ENCODE measurements at regions not wholly inside any gene's neighbourhood (a gene's known extent, or its start where the extent isn't known, plus 50 kb on each side); places are given as distances from the start of the nearest gene placed in this dataset.

DNA sequence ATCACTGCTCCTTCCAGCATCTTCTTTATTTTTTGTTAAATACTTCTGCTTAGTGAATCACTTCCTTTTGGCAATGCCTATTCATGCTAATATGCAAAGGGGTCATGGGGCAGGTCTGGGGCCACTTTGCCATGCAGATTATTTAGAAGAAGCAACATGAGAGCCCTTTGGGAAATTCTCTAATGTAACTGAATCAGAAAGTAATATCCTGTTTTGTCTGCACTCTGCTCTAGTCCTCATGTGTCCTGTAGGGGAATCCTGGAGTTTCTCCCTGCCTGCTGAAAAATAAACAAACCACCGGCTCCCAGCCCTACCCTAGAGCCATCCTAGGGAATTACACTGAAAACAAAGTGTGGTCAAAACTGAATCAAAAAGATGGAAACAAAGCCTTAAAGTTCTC lies 176.5 kb upstream of the POU2AF2 start:
- no peaks in the 10 kb centered on the region for H3K4me1 ChIP-seq (ENCODE audit: insufficient read depth, low read length)
- Mint-ChIP-seq H3K36me3 (ENCODE audit: insufficient read depth in 1 of 3, low read depth in 3 of 3) (peaks cover 0 to 10% (median 6%) of the 10 kb centered on the region in 3 experiments; a peak in 3 of 7 replicates), H3K9me3 (peaks cover 11 to 15% of the 10 kb centered on the region in 2 experiments)

More for the DNA sequence above, 176.5 kb upstream of the POU2AF2 start:
- Histone ChIP-seq H4K91ac (ENCODE audit: insufficient read length, low read depth, low read length) (no peak overlapping the region), H2BK20ac (ENCODE audit: low read depth, low read length, poor library complexity, severe bottlenecking) (no peak overlapping the region), H3K79me2 (ENCODE audit: insufficient read depth, low read length) (no peaks in the 10 kb centered on the region; the same call in 1 of the 2 replicates), H3K27ac (ENCODE audit: insufficient read length, low read depth, low read length) (no peak overlapping the region), H3K56ac (ENCODE audit: insufficient read length, low read depth, low read length) (no peak overlapping the region), H2BK12ac (ENCODE audit: insufficient read length, low read depth, low read length) (no peak overlapping the region), H3K23me2 (ENCODE audit: insufficient read length, low read depth, low read length, poor library complexity, severe bottlenecking) (no peaks in the 10 kb centered on the region), H2BK15ac (ENCODE audit: low read depth, low read length) (no peak overlapping the region), H4K5ac (ENCODE audit: insufficient read length, low read depth, low read length) (no peak overlapping the region), H2AK5ac (ENCODE audit: insufficient read length, low read length) (no peak overlapping the region), H3K18ac (ENCODE audit: insufficient read length, low read depth, low read length) (no peak overlapping the region), H2BK5ac (ENCODE audit: insufficient read length, low read length) (no peak overlapping the region), H2BK120ac (ENCODE audit: low read depth, low read length, poor library complexity, severe bottlenecking) (no peak overlapping the region), H3K27me3 (ENCODE audit: insufficient read depth, low read length) (no peaks in the 10 kb centered on the region), H4K8ac (replicated peaks; ENCODE audit: insufficient read length, low read depth, low read length) (no peak overlapping the region), H3K9ac (ENCODE audit: extremely low read depth, insufficient read length, low read length) (no peak overlapping the region), H3K14ac (ENCODE audit: insufficient read depth, low read length) (no peak overlapping the region), H3K23ac (ENCODE audit: insufficient read length, low read depth, low read length) (no peak overlapping the region), H2AFZ (ENCODE audit: low read length) (no peak overlapping the region), H3K79me1 (ENCODE audit: insufficient read depth, low read depth, low read length, poor library complexity, severe bottlenecking) (no peaks in the 10 kb centered on the region), H3K9me3 (ENCODE audit: control insufficient read depth, low read depth, low read length) (no peaks in the 10 kb centered on the region), H4K20me1 (ENCODE audit: control insufficient read depth, insufficient read depth, insufficient read length) (no peaks in the 10 kb centered on the region), H3T11ph (ENCODE audit: low read length) (no peak overlapping the region), H3K4me2 (ENCODE audit: insufficient read depth, insufficient read length, low read length) (no peak overlapping the region), H3K4ac (ENCODE audit: low read depth, low read length) (no peak overlapping the region)
- Mint-ChIP-seq H3K27ac (no peak overlapping the region), H3K4me1 (peaks cover 0 to 6% of the 10 kb centered on the region in 2 experiments; a peak in 1 of 4 replicates), H3K4me3 (no peak overlapping the region), H3K27me3 (ENCODE audit: low read depth) (no peaks in the 10 kb centered on the region)
- TF ChIP-seq, protein P1, sequence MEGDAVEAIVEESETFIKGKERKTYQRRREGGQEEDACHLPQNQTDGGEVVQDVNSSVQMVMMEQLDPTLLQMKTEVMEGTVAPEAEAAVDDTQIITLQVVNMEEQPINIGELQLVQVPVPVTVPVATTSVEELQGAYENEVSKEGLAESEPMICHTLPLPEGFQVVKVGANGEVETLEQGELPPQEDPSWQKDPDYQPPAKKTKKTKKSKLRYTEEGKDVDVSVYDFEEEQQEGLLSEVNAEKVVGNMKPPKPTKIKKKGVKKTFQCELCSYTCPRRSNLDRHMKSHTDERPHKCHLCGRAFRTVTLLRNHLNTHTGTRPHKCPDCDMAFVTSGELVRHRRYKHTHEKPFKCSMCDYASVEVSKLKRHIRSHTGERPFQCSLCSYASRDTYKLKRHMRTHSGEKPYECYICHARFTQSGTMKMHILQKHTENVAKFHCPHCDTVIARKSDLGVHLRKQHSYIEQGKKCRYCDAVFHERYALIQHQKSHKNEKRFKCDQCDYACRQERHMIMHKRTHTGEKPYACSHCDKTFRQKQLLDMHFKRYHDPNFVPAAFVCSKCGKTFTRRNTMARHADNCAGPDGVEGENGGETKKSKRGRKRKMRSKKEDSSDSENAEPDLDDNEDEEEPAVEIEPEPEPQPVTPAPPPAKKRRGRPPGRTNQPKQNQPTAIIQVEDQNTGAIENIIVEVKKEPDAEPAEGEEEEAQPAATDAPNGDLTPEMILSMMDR (conservative IDR thresholded peaks at IDR 0.05), result peak; percentile 73
- no CpG with 5 or more reads among the region's 1 CpG for WGBS (ENCODE audit: extremely low coverage, insufficient read length, low lambda C conversion rate)
- DNase-seq, result peak; percentile 50
